HEK293T (cell line): ENCODE measurements at regions not wholly inside any gene's neighbourhood (a gene's known extent, or its start where the extent isn't known, plus 50 kb on each side); places are given as distances from the start of the nearest gene placed in this dataset.

ENCODE experiments used
- BHLHE40 ChIP-seq: fragments of 450-650 bp; IDR thresholded peaks from 2 replicates; pipeline ENCODE4 v1.6.1; 2016; ENCODE audit warnings: mild to moderate bottlenecking, moderate library complexity, borderline replicate concordance
- CTBP1 ChIP-seq: fragments of 450-650 bp; IDR thresholded peaks from 2 replicates; pipeline ENCODE4 v1.6.1; 2016; ENCODE audit warnings: borderline replicate concordance
- ELF4 ChIP-seq: fragments of 450-650 bp; IDR thresholded peaks from 2 replicates; pipeline ENCODE4 v1.6.1; 2017; ENCODE audit warnings: antibody characterized with exemption
- FOXA1 ChIP-seq: fragments of 450-650 bp; IDR thresholded peaks from 2 replicates; pipeline ENCODE4 v1.6.1; 2016; ENCODE audit warnings: mild to moderate bottlenecking
- FOXK2 ChIP-seq: fragments of 450-650 bp; IDR thresholded peaks from 2 replicates; pipeline ENCODE4 v1.6.1; 2016; ENCODE audit warnings: mild to moderate bottlenecking
- FOXM1 ChIP-seq: fragments of 450-650 bp; IDR thresholded peaks from 2 replicates; pipeline ENCODE4 v1.6.1; 2017; ENCODE audit warnings: mild to moderate bottlenecking, borderline replicate concordance
- NFRKB ChIP-seq: fragments of 450-650 bp; IDR thresholded peaks from 2 replicates; pipeline ENCODE4 v1.6.1; 2016; ENCODE audit warnings: mild to moderate bottlenecking, moderate library complexity
- SP1 ChIP-seq: fragments of 450-650 bp; IDR thresholded peaks from 2 replicates; pipeline ENCODE4 v1.6.1; 2017
- SUZ12 ChIP-seq: fragments of 450-650 bp; IDR thresholded peaks from 2 replicates; pipeline ENCODE4 v1.6.1; 2016; ENCODE audit warnings: mild to moderate bottlenecking
- TARDBP ChIP-seq: fragments of 450-650 bp; IDR thresholded peaks from 2 replicates; pipeline ENCODE4 v1.6.1; 2016
- TF ChIP-seq, protein P1 (sequence below): fragments of 450-650 bp; IDR thresholded peaks from 2 replicates; pipeline ENCODE4 v1.6.1; 2016

- TF ChIP-seq SP1 (no peak), FOXM1 (no peak), TARDBP (no peak), FOXK2 (no peak), NFRKB (no peak), SUZ12 (no peak), BHLHE40 (no peak), CTBP1 (no peak), ELF4 (no peak), FOXA1 (no peak)
- TF ChIP-seq, protein P1, sequence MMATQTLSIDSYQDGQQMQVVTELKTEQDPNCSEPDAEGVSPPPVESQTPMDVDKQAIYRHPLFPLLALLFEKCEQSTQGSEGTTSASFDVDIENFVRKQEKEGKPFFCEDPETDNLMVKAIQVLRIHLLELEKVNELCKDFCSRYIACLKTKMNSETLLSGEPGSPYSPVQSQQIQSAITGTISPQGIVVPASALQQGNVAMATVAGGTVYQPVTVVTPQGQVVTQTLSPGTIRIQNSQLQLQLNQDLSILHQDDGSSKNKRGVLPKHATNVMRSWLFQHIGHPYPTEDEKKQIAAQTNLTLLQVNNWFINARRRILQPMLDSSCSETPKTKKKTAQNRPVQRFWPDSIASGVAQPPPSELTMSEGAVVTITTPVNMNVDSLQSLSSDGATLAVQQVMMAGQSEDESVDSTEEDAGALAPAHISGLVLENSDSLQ: no peak
Observed at GRCh38 chr3:13179181-13179580, 106.0 kb upstream of the IQSEC1 start.
